Vagina (tissue), 2 donors: ENCODE measurements at regions not wholly inside any gene's neighbourhood (a gene's known extent, or its start where the extent isn't known, plus 50 kb on each side); places are given as distances from the start of the nearest gene placed in this dataset.
A peak's percentile ranks its signal among the peaks of the same experiment; 100 is the strongest.

Source experiments
- POLR2AphosphoS5 ChIP-seq, 2 donors: sonication (generic); formaldehyde crosslinking; IDR thresholded peaks; one replicate each; pipeline ENCODE4 v1.9.0; 2017; ENCODE audit warnings: antibody characterized with exemption in 2 of 2, mild to moderate bottlenecking in 2 of 2, low read depth in 1 of 2; ENCODE audit not compliant: insufficient read depth in 1 of 2
- TF ChIP-seq, protein P1 (sequence below), 3 experiments: fragments of 450-650 bp in 2 of 3; fragments of 200-600 bp in 1 of 3; sonication (generic) in 1 of 3; IDR thresholded peaks; one replicate each; pipeline ENCODE4 v1.5.1; 2017 to 2019; ENCODE audit warnings: antibody characterized with exemption in 3 of 3, mild to moderate bottlenecking in 2 of 3, moderate library complexity in 2 of 3

DNA sequence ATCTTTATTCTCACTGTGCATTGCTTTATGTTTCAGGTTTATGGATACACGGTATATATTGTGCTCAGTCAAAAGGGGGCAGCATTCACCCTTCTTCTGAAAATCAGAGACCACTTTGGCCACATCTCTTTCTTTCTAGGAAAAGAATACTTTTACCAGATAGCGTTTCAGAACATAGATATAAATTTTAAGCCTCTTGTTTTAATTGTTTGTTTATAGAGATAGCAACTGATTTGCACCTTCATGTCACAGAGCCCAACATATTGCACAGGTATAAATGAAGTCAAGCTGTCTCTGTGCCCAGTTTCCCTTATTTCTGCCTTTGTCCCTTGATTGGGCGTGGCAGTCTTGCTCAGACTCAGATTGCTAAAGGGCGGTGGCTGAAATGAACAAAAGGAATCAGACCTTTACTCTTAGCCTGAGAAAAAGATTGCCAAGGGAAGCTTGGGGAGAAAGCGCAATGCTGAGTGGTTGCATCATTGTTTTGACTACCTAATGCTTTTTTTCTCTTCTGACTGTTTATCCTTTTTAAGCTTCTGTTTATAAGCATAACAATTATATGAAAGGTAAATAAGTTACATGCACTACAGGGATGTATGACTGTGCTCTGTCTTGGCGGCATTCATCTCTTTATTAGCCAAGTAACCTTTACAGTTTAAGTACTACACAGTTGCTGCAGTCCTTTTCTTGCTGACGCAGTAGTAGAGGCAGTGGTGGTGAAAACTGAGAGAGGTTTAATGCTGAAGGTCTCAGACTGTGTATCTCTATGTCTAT, 70.8 kb upstream of the ZBTB20 start:
- TF ChIP-seq, protein P1, sequence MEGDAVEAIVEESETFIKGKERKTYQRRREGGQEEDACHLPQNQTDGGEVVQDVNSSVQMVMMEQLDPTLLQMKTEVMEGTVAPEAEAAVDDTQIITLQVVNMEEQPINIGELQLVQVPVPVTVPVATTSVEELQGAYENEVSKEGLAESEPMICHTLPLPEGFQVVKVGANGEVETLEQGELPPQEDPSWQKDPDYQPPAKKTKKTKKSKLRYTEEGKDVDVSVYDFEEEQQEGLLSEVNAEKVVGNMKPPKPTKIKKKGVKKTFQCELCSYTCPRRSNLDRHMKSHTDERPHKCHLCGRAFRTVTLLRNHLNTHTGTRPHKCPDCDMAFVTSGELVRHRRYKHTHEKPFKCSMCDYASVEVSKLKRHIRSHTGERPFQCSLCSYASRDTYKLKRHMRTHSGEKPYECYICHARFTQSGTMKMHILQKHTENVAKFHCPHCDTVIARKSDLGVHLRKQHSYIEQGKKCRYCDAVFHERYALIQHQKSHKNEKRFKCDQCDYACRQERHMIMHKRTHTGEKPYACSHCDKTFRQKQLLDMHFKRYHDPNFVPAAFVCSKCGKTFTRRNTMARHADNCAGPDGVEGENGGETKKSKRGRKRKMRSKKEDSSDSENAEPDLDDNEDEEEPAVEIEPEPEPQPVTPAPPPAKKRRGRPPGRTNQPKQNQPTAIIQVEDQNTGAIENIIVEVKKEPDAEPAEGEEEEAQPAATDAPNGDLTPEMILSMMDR (IDR thresholded peaks at IDR 0.05) = peak in 1 of 3 experiments; percentile 58
- TF ChIP-seq POLR2AphosphoS5 (IDR thresholded peaks at IDR 0.05; ENCODE audit: insufficient read depth in 1 of 2, low read depth in 1 of 2) = no peak
